GM12872 (cell line): ENCODE measurements at regions not wholly inside any gene's neighbourhood (a gene's known extent, or its start where the extent isn't known, plus 50 kb on each side); places are given as distances from the start of the nearest gene placed in this dataset.

Experiments used
- CTCF ChIP-seq: IDR thresholded peaks from 3 replicates; pipeline ENCODE4 v1.5.1; 2011; ENCODE audit warnings: low read depth, mild to moderate bottlenecking, low read length, moderate library complexity; ENCODE audit not compliant: insufficient read depth

- TF ChIP-seq CTCF, result no peak
These were observed 225.9 kb upstream of the NCKAP5 start for GRCh38 chr2:133794114-133794513.

- no peak for TF ChIP-seq CTCF
These were observed 233.7 kb upstream of the NCKAP5 start for GRCh38 chr2:133801946-133802345.

- no peak for TF ChIP-seq CTCF
These were observed 234.3 kb upstream of the NCKAP5 start for GRCh38 chr2:133802409-133803039.

- no peak for TF ChIP-seq CTCF
These were observed 238.3 kb upstream of the NCKAP5 start for GRCh38 chr2:133806564-133806963.

- TF ChIP-seq CTCF, result no peak
These were observed 241.2 kb upstream of the NCKAP5 start for GRCh38 chr2:133809485-133809884.

GRCh38 chr2:133810559-133810958 lies 242.3 kb upstream of the NCKAP5 start:
- TF ChIP-seq CTCF, result no peak

GRCh38 chr2:133811409-133812125 lies 243.3 kb upstream of the NCKAP5 start:
- TF ChIP-seq CTCF, result no peak
